Stomach (tissue), 8 donors: ENCODE measurements at regions not wholly inside any gene's neighbourhood (a gene's known extent, or its start where the extent isn't known, plus 50 kb on each side); places are given as distances from the start of the nearest gene placed in this dataset.

Experiments
- DNase-seq, 2 donors: peaks; one replicate each; pipeline versions ENCODE4 v3.0.0 to v3.0.0-alpha.2; 2013 to 2019
- H3K27ac ChIP-seq, 5 donors: fragments of 200-600 bp in 4 of 5; sonication (generic) in 4 of 5; one replicate each; pipeline ENCODE4 v1.5.1; 2013 to 2019; ENCODE audit warnings: mild to moderate bottlenecking in 1 of 5, moderate library complexity in 1 of 5
- H3K27me3 ChIP-seq, 3 donors: fragments of 200-600 bp; sonication (generic); one replicate each; pipeline ENCODE4 v1.5.1; 2017 to 2019; ENCODE audit warnings: mixed run types in 1 of 3
- H3K36me3 ChIP-seq, 4 donors: fragments of 200-600 bp; sonication (generic); 1 replicate in 3 of 4; 2 replicates in 1 of 4; pipeline ENCODE4 v1.5.1; 2016 to 2019
- H3K4me1 ChIP-seq, 4 donors: fragments of 200-600 bp; sonication (generic); one replicate each; pipeline ENCODE4 v1.5.1; 2016 to 2019
- H3K4me3 ChIP-seq, 4 donors: fragments of 200-600 bp; sonication (generic) in 3 of 4; one replicate each; pipeline ENCODE4 v1.5.1; 2016 to 2019; ENCODE audit warnings: mild to moderate bottlenecking in 1 of 4
- H3K9me3 ChIP-seq, 4 donors: fragments of 200-600 bp; sonication (generic); one replicate each; pipeline ENCODE4 v1.5.1; 2016 to 2019
- CTCF ChIP-seq, 7 experiments: fragments of 450-650 bp in 4 of 7; fragments of 200-600 bp in 3 of 7; sonication (generic) in 3 of 7; IDR thresholded peaks; one replicate each; pipeline ENCODE4 v1.5.1; 2016 to 2019; ENCODE audit warnings: antibody characterized with exemption in 7 of 7, control low read depth in 2 of 7, mild to moderate bottlenecking in 1 of 7
- EP300 ChIP-seq: sonication (generic); formaldehyde crosslinking; IDR thresholded peaks from one replicate; pipeline ENCODE4 v1.6.1; 2017; ENCODE audit warnings: antibody characterized with exemption
- POLR2A ChIP-seq, 4 donors: fragments of 450-650 bp; IDR thresholded peaks; one replicate each; pipeline ENCODE4 v1.6.1; 2016; ENCODE audit warnings: antibody characterized with exemption in 4 of 4, control low read depth in 2 of 4, mild to moderate bottlenecking in 1 of 4, moderate library complexity in 1 of 4
- POLR2AphosphoS5 ChIP-seq, 3 donors: sonication (generic); formaldehyde crosslinking; IDR thresholded peaks; one replicate each; pipeline ENCODE4 v1.6.1; 2016; ENCODE audit warnings: antibody characterized with exemption in 3 of 3
- WGBS, 5 donors: extraction: QIAGEN DNeasy Blood & Tissue Kit in 3 of 5; methylation state at CpG; one replicate each; pipeline versions ENCODE4 v1.1.5 to v1.1.7; 2013 to 2018; 5-methylcytosine and 5-hydroxymethylcytosine counted together
- intact Hi-C: fragments of 100-400 bp; cut with DNase I; formaldehyde crosslinking; loops from one replicate; pipeline ENCODE4 v1.15.1; 2023; ENCODE audit warnings: low total_unique reads
- donor health status: healthy with polysubstance abuse.
- donor health status: Bipolar disorder and iron deficiency.
- donor health status: healthy.

GRCh38 chr2:212649646-212650045 is 111.0 kb upstream of the ERBB4 start:
- DNase-seq: no peak
- H3K4me1 ChIP-seq: no peaks in the 10 kb centered on the region
- no peaks in the 10 kb centered on the region for H3K36me3 ChIP-seq
- intact Hi-C loops: no loop called here
- WGBS, 5 donors: 20 to 33% (median 27%) methylated on average over 1 of the region's 1 CpG
- peaks cover 0 to 5% (median 2%) of the 10 kb centered on the region in 4 donors for H3K9me3 ChIP-seq
- peaks cover 0 to under 1% (median 0%) of the 10 kb centered on the region in 3 donors for H3K27me3 ChIP-seq
- no peak overlapping the region for H3K4me3 ChIP-seq
- no peak overlapping the region for H3K27ac ChIP-seq
- TF ChIP-seq POLR2A (IDR thresholded peaks at IDR 0.05) (no peak), EP300 (no peak), CTCF (IDR thresholded peaks at IDR 0.05) (no peak)

- no peaks in the 10 kb centered on the region for H3K4me1 ChIP-seq
- peaks cover 0 to 7% (median 0%) of the 10 kb centered on the region in 3 donors for H3K27me3 ChIP-seq
- DNase-seq: no peak
- H3K9me3 ChIP-seq: no peaks in the 10 kb centered on the region
- no peaks in the 10 kb centered on the region for H3K36me3 ChIP-seq
- H3K27ac ChIP-seq: no peak overlapping the region
- 49 to 68% (median 59%) methylated on average over 3 of the region's 3 CpGs for WGBS, 5 donors
- H3K4me3 ChIP-seq: no peak overlapping the region
- intact Hi-C loops: no loop called here
- TF ChIP-seq CTCF (IDR thresholded peaks at IDR 0.05) (no peak), POLR2AphosphoS5 (IDR thresholded peaks at IDR 0.05) (no peak), POLR2A (IDR thresholded peaks at IDR 0.05) (no peak), EP300 (no peak)
Observed at GRCh38 chr2:212646698-212647366, 108.2 kb upstream of the ERBB4 start.

GRCh38 chr2:212644195-212644837 is 105.7 kb upstream of the ERBB4 start:
- TF ChIP-seq POLR2A (IDR thresholded peaks at IDR 0.05) (no peak), POLR2AphosphoS5 (IDR thresholded peaks at IDR 0.05) (no peak), EP300 (no peak), CTCF (IDR thresholded peaks at IDR 0.05) (no peak)
- Histone ChIP-seq H3K27ac (no peak overlapping the region), H3K9me3 (no peaks in the 10 kb centered on the region), H3K4me3 (no peak overlapping the region), H3K36me3 (no peaks in the 10 kb centered on the region), H3K4me1 (no peaks in the 10 kb centered on the region), H3K27me3 (peaks cover 0 to 7% (median 0%) of the 10 kb centered on the region in 3 donors)
- 54 to 83% (median 75%) methylated on average over 3 of the region's 3 CpGs for WGBS, 5 donors
- intact Hi-C loops: no loop called here
- no peak for DNase-seq

GRCh38 chr2:212640428-212640827 is 101.8 kb upstream of the ERBB4 start:
- DNase-seq: peak in 1 of 2 donors; percentile 5
- TF ChIP-seq EP300 (no peak), POLR2AphosphoS5 (IDR thresholded peaks at IDR 0.05) (no peak), CTCF (IDR thresholded peaks at IDR 0.05) (no peak), POLR2A (IDR thresholded peaks at IDR 0.05) (no peak)
- peaks cover 0 to 7% (median 0%) of the 10 kb centered on the region in 3 donors for H3K27me3 ChIP-seq
- H3K4me1 ChIP-seq: no peaks in the 10 kb centered on the region
- no peak overlapping the region for H3K27ac ChIP-seq
- 54 to 79% (median 67%) methylated on average over 1 of the region's 1 CpG for WGBS, 5 donors
- H3K4me3 ChIP-seq: no peak overlapping the region
- H3K36me3 ChIP-seq: no peaks in the 10 kb centered on the region
- intact Hi-C loops: no loop called here
- H3K9me3 ChIP-seq: no peaks in the 10 kb centered on the region
